Activated T-helper 1 cell treated with anti-CD3 and anti-CD28 coated beads, Interleukin-12 subunit alpha, Interleukin-12 subunit beta, Interleukin-2, Interleukin-4 antibody, amounts not matched to agents 30 ng/mL and 10 ng/mL and 1 ng/mL, durations not matched to agents 14 hours and 24 hours and 36 hours (primary cell): ENCODE measurements at regions not wholly inside any gene's neighbourhood (a gene's known extent, or its start where the extent isn't known, plus 50 kb on each side); places are given as distances from the start of the nearest gene placed in this dataset.
"Not testable (repeated sequence)": the region's sequence is repeated elsewhere in the genome, so short reads cannot be mapped to it uniquely, and the experiment has no call there.

ENCODE experiments used
- DNase-seq: peaks from one replicate; pipeline ENCODE4 v3.0.0; 2021; ENCODE audit warnings: low spot score
- H3K27ac Mint-ChIP-seq: one replicate; pipeline ENCODE4 v1.8.0; 2021; ENCODE audit warnings: mild to moderate bottlenecking, mixed read lengths
- H3K27me3 Mint-ChIP-seq: one replicate; pipeline ENCODE4 v1.8.0; 2022; ENCODE audit warnings: mild to moderate bottlenecking, moderate library complexity, mixed read lengths; ENCODE audit not compliant: insufficient read depth
- H3K36me3 Mint-ChIP-seq: one replicate; pipeline ENCODE4 v1.8.0; 2021; ENCODE audit warnings: low read depth, mixed read lengths
- H3K4me1 Mint-ChIP-seq: one replicate; pipeline ENCODE4 v1.8.0; 2021; ENCODE audit warnings: low read depth, mixed read lengths
- H3K4me3 Mint-ChIP-seq: one replicate; pipeline ENCODE4 v1.8.0; 2021; ENCODE audit warnings: mild to moderate bottlenecking, moderate library complexity, mixed read lengths
- H3K9me3 Mint-ChIP-seq: one replicate; pipeline ENCODE4 v1.8.0; 2021; ENCODE audit warnings: mixed read lengths
- intact Hi-C: fragments of 100-400 bp; cut with micrococcal nuclease; formaldehyde crosslinking; loops from one replicate; pipeline ENCODE4 v1.15.1; 2024

DNA sequence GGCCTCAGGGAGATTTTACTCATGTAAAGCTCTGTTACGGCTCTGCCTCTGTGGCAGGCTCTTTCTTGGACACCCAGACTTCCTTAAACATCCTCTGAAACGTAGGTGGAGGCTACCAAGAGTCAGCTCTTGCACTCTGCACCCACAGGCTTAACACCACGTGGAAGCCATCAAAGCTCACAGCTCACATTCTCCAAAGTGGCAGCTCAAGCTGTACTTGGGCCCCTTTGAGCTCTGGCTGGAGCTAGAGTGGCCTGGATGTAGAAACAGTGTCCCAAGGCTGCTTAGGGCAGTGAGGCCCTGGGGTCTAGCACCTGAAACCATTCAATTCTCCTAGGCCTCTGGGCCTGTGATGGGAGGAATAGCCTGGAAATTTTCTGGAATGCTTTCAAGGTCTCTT is 155.3 kb upstream of the CDKN3 start:
- DNase-seq, result no peak
- no peak overlapping the region for H3K4me3 Mint-ChIP-seq
- intact Hi-C loops, result no loop called here
- H3K9me3 Mint-ChIP-seq, result no peaks in the 10 kb centered on the region
- H3K36me3 Mint-ChIP-seq, result no peaks in the 10 kb centered on the region
- H3K27ac Mint-ChIP-seq, result no peak overlapping the region
- H3K27me3 Mint-ChIP-seq, result peaks cover 6% of the 10 kb centered on the region
- H3K4me1 Mint-ChIP-seq, result no peaks in the 10 kb centered on the region

- Mint-ChIP-seq H3K9me3 (no peaks in the 10 kb centered on the region), H3K36me3 (no peaks in the 10 kb centered on the region), H3K27ac (no peak overlapping the region), H3K27me3 (peaks cover 7% of the 10 kb centered on the region), H3K4me1 (peaks cover 9% of the 10 kb centered on the region), H3K4me3 (no peak overlapping the region)
- intact Hi-C loops, result no loop called here
- no peak for DNase-seq
Observed at GRCh38 chr14:54251356-54251755, 145.5 kb upstream of the CDKN3 start.

GRCh38 chr14:54252072-54252730 is 144.6 kb upstream of the CDKN3 start:
- no peaks in the 10 kb centered on the region for H3K9me3 Mint-ChIP-seq
- DNase-seq, result no peak
- H3K36me3 Mint-ChIP-seq, result no peaks in the 10 kb centered on the region
- intact Hi-C loops, result no loop called here
- no peak overlapping the region for H3K4me3 Mint-ChIP-seq
- H3K4me1 Mint-ChIP-seq, result peaks cover 9% of the 10 kb centered on the region
- peaks cover 5% of the 10 kb centered on the region for H3K27me3 Mint-ChIP-seq
- no peak overlapping the region for H3K27ac Mint-ChIP-seq

DNA sequence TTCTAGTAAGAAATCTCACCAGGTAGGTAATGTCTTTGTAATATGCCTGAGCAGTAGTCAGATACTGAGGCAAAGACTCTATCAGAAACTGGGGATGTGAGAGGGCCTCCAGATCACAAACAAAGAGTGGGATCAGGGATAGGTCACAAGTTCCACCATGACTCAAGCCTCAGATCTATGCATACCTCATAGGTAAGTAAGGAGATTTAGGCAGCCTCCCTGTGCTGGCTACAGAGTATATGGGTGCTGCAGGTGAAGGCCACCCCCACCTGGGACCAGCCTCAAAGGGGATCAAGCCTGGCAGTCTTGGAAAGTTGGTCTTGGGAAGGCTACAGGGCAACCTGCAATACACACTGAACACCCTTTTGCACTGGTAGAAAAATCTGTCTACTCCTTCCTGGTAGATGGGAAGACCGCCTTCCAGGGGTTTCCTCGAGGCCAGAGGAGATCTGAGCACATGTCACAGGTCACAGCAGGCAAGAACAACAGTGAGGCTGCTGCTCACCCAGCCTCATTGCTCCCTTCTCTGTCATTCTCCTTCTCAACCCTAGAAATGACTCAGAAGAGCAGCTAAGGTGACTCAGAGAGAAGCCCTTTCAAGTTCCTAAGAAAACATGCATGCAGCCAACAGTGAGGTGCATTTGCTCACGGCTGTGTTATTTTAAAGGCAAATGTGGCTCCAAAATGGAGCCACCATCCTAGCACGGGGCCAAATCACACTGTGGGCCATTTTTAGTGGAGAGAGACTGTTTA is 143.4 kb upstream of the CDKN3 start:
- H3K9me3 Mint-ChIP-seq, result no peaks in the 10 kb centered on the region
- peaks cover 5% of the 10 kb centered on the region for H3K27me3 Mint-ChIP-seq
- no peak overlapping the region for H3K4me3 Mint-ChIP-seq
- H3K27ac Mint-ChIP-seq, result peak overlapping the region; percentile 64
- H3K4me1 Mint-ChIP-seq, result peaks cover 9% of the 10 kb centered on the region
- intact Hi-C loops, result loop anchor here (1.0 kb wide), 1 partner anchor 14 kb away; no protein-coding TSS in a partner anchor
- H3K36me3 Mint-ChIP-seq, result no peaks in the 10 kb centered on the region
- DNase-seq, result no peak

GRCh38 chr14:54256156-54256555 is 140.7 kb upstream of the CDKN3 start:
- no peak overlapping the region for H3K27ac Mint-ChIP-seq
- intact Hi-C loops, result no loop called here
- no peaks in the 10 kb centered on the region for H3K36me3 Mint-ChIP-seq
- H3K4me1 Mint-ChIP-seq, result peaks cover 9% of the 10 kb centered on the region
- no peak for DNase-seq
- H3K9me3 Mint-ChIP-seq, result no peaks in the 10 kb centered on the region
- no peak overlapping the region for H3K4me3 Mint-ChIP-seq
- peaks cover 5% of the 10 kb centered on the region for H3K27me3 Mint-ChIP-seq

DNA sequence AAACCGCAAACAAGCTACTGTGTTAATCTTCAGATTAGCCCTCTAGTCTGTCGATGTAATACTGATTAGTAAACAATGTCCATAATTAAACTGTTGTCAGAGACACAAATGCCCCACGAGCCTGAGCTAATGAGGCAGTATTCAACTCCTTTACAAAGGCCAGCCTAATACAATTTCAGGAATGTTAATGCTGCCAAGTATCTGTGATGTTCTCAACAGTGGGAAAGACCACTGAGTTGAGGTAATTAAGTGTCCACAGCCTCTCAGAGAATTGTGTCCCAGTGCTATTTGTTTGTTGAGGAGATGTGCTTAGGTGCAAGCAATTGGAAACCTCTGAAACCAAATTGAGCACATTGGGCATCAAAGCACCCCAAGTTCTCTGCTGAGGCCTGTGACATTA is 139.4 kb upstream of the CDKN3 start:
- Mint-ChIP-seq H3K27me3 (peaks cover 5% of the 10 kb centered on the region), H3K4me1 (peaks cover 9% of the 10 kb centered on the region), H3K36me3 (no peaks in the 10 kb centered on the region), H3K9me3 (no peaks in the 10 kb centered on the region), H3K27ac (no peak overlapping the region), H3K4me3 (no peak overlapping the region)
- DNase-seq, result no peak
- intact Hi-C loops, result no loop called here

- no peak for DNase-seq
- Mint-ChIP-seq H3K27me3 (peaks cover 8% of the 10 kb centered on the region), H3K4me1 (peaks cover 5% of the 10 kb centered on the region), H3K4me3 (no peak overlapping the region), H3K36me3 (no peaks in the 10 kb centered on the region), H3K27ac (no peak overlapping the region), H3K9me3 (no peaks in the 10 kb centered on the region)
- intact Hi-C loops, result no loop called here
Observed at GRCh38 chr14:54258382-54258781, 138.4 kb upstream of the CDKN3 start.

DNA sequence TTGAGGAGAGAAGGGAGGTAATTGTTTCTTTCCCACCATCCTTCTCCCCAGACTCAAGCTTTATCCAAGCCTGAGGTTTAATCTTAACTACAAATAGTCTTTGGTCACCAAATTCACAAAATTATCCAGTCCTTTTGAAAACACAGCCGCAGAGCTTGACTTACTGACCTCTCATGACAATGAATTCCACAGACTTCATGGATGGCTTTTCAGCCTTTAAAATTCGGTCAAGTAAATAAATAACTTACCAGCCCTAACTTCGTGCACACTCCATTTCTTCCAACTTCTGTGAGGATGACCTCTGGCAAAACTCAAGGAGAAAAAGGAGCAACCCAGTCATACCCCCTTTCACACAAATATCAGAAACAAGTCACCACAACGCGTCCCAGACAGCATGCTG is 137.0 kb upstream of the CDKN3 start:
- Mint-ChIP-seq H3K4me3 (no peak overlapping the region), H3K27ac (no peak overlapping the region), H3K27me3 (peaks cover 13% of the 10 kb centered on the region), H3K9me3 (no peaks in the 10 kb centered on the region), H3K36me3 (no peaks in the 10 kb centered on the region), H3K4me1 (no peaks in the 10 kb centered on the region)
- intact Hi-C loops, result no loop called here
- no peak for DNase-seq

- no peak for DNase-seq
- Mint-ChIP-seq H3K27ac (no peak overlapping the region), H3K36me3 (no peaks in the 10 kb centered on the region), H3K4me3 (no peak overlapping the region), H3K4me1 (no peaks in the 10 kb centered on the region), H3K27me3 (peaks cover 15% of the 10 kb centered on the region), H3K9me3 (no peaks in the 10 kb centered on the region)
- intact Hi-C loops, result no loop called here
Observed at GRCh38 chr14:54261283-54261682, 135.5 kb upstream of the CDKN3 start.

DNA sequence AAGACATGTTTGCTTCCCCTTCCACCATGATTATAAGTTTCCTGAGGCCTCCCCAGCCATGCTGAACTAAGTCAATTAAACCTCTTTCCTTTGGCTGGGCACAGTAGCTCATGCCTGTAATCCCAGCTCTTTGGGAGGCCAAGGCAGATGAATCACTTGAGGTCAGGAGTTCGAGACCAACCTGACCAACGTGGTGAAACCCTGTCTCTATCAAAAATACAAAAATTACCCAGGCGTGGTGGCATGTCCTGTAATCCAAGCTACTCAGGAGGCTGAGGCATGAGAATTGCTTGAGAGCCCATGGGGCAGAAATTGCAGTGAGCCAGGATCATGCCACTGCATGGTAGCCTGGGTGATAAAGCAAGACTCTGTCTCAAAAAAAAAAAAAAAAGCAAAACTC is 130.2 kb upstream of the CDKN3 start:
- not testable (repeated sequence) for H3K9me3 Mint-ChIP-seq, H3K4me3 Mint-ChIP-seq, DNase-seq, H3K27ac Mint-ChIP-seq, H3K36me3 Mint-ChIP-seq
- intact Hi-C loops, result loop anchor here (1.0 kb wide), 1 partner anchor 13 kb away; no protein-coding TSS in a partner anchor
- H3K4me1 Mint-ChIP-seq, result peaks cover 17% of the 10 kb centered on the region
- H3K27me3 Mint-ChIP-seq, result peaks cover 14% of the 10 kb centered on the region

DNA sequence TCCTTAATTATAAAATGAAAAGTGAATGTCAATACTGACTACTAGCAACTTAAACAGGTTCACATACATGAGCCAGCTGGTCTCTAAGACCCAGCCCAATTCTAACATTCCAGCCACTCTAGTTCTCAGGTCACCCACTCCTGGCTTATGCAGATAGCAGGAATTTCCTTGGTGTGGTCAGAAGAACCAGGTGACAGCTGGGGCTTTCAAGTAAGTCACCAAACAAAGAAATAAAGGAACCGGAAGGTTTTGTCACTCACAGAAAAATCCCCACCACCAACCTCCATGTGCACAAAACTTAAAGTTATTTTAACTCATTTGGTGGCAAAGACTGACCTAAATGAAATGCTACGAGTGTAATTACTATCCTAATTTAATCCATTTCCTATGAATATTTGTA is 129.6 kb upstream of the CDKN3 start:
- Mint-ChIP-seq H3K9me3 (peaks cover 4% of the 10 kb centered on the region), H3K4me3 (no peak overlapping the region), H3K36me3 (no peaks in the 10 kb centered on the region), H3K4me1 (peaks cover 17% of the 10 kb centered on the region), H3K27ac (peak overlapping the region; percentile 14), H3K27me3 (peaks cover 12% of the 10 kb centered on the region)
- intact Hi-C loops, result loop anchor here (1.0 kb wide), 1 partner anchor 14 kb away; no protein-coding TSS in a partner anchor
- DNase-seq, result peak; percentile 9

GRCh38 chr14:54275997-54276725 is 120.6 kb upstream of the CDKN3 start:
- H3K4me3 Mint-ChIP-seq, result no peak overlapping the region
- no peaks in the 10 kb centered on the region for H3K9me3 Mint-ChIP-seq
- H3K27ac Mint-ChIP-seq, result no peak overlapping the region
- no peak for DNase-seq
- H3K27me3 Mint-ChIP-seq, result peaks cover 5% of the 10 kb centered on the region
- intact Hi-C loops, result no loop called here
- H3K4me1 Mint-ChIP-seq, result no peaks in the 10 kb centered on the region
- no peaks in the 10 kb centered on the region for H3K36me3 Mint-ChIP-seq

GRCh38 chr14:54278087-54278486 is 118.7 kb upstream of the CDKN3 start:
- no peak for DNase-seq
- peaks cover 5% of the 10 kb centered on the region for H3K27me3 Mint-ChIP-seq
- H3K9me3 Mint-ChIP-seq, result no peaks in the 10 kb centered on the region
- no peaks in the 10 kb centered on the region for H3K4me1 Mint-ChIP-seq
- intact Hi-C loops, result no loop called here
- H3K4me3 Mint-ChIP-seq, result no peak overlapping the region
- H3K27ac Mint-ChIP-seq, result no peak overlapping the region
- no peaks in the 10 kb centered on the region for H3K36me3 Mint-ChIP-seq
